HG02763 (cell line): ENCODE measurements at regions not wholly inside any gene's neighbourhood (a gene's known extent, or its start where the extent isn't known, plus 50 kb on each side); places are given as distances from the start of the nearest gene placed in this dataset.

Experiments used
- ATAC-seq: cut with Tn5 transposase; IDR thresholded peaks from one replicate; pipeline ENCODE4 v1.9.1; 2021; ENCODE audit warnings: mild to moderate bottlenecking, moderate library complexity; ENCODE audit not compliant: unreplicated experiment

GRCh38 chr21:27817902-27818623 is 851.2 kb upstream of the ADAMTS5 start:
- ATAC-seq, result no peak

- ATAC-seq, result no peak
Observed at GRCh38 chr21:27817074-27817473, 850.2 kb upstream of the ADAMTS5 start.

GRCh38 chr21:27816301-27816700 is 849.4 kb upstream of the ADAMTS5 start:
- ATAC-seq, result no peak

- ATAC-seq, result no peak
Observed at GRCh38 chr21:27814226-27814625, 847.3 kb upstream of the ADAMTS5 start.

- ATAC-seq, result no peak
Observed at GRCh38 chr21:27813750-27814149, 846.9 kb upstream of the ADAMTS5 start.

- ATAC-seq, result no peak
Observed at GRCh38 chr21:27813344-27813743, 846.5 kb upstream of the ADAMTS5 start.

- ATAC-seq, result no peak
Observed at GRCh38 chr21:27812279-27812678, 845.4 kb upstream of the ADAMTS5 start.

GRCh38 chr21:27808923-27809322 is 842.0 kb upstream of the ADAMTS5 start:
- no peak for ATAC-seq

GRCh38 chr21:27807596-27807995 is 840.7 kb upstream of the ADAMTS5 start:
- no peak for ATAC-seq

GRCh38 chr21:27806281-27806680 is 839.4 kb upstream of the ADAMTS5 start:
- no peak for ATAC-seq

GRCh38 chr21:27805696-27806095 is 838.8 kb upstream of the ADAMTS5 start:
- no peak for ATAC-seq

GRCh38 chr21:27804515-27804914 is 837.6 kb upstream of the ADAMTS5 start:
- no peak for ATAC-seq

GRCh38 chr21:27803571-27803970 is 836.7 kb upstream of the ADAMTS5 start:
- no peak for ATAC-seq

GRCh38 chr21:27802816-27803475 is 836.1 kb upstream of the ADAMTS5 start:
- ATAC-seq, result no peak

GRCh38 chr21:27799861-27800260 is 833.0 kb upstream of the ADAMTS5 start:
- no peak for ATAC-seq

GRCh38 chr21:27796106-27796505 is 829.2 kb upstream of the ADAMTS5 start:
- ATAC-seq, result no peak

- no peak for ATAC-seq
Observed at GRCh38 chr21:27795418-27795817, 828.5 kb upstream of the ADAMTS5 start.

- ATAC-seq, result no peak
Observed at GRCh38 chr21:27793901-27794300, 827.0 kb upstream of the ADAMTS5 start.

GRCh38 chr21:27787046-27787445 is 820.2 kb upstream of the ADAMTS5 start:
- no peak for ATAC-seq

- ATAC-seq, result no peak
Observed at GRCh38 chr21:27779606-27780005, 812.7 kb upstream of the ADAMTS5 start.

- ATAC-seq, result no peak
Observed at GRCh38 chr21:27776925-27777553, 810.2 kb upstream of the ADAMTS5 start.

- no peak for ATAC-seq
Observed at GRCh38 chr21:27772816-27773215, 805.9 kb upstream of the ADAMTS5 start.
